GM12878 (cell line): ENCODE measurements at regions not wholly inside any gene's neighbourhood (a gene's known extent, or its start where the extent isn't known, plus 50 kb on each side); places are given as distances from the start of the nearest gene placed in this dataset.
A peak's percentile ranks its signal among the peaks of the same experiment; 100 is the strongest.

ENCODE experiments used
- ATAC-seq: fragments of 200-7000 bp; cut with Tn5 transposase; 3 replicates; pipeline ENCODE4 v1.9.1; 2020; ENCODE audit warnings: mild to moderate bottlenecking, moderate library complexity
- BruUV-seq: library from RNA; stranded (reverse); fragments of 400-500 nt; replicated peaks from 2 replicates; lab custom pipeline; 2021; lab: Mats Ljungman, UMichigan
- CTCF ChIA-PET: fragments of 300-600 bp; sonication (Branson Sonifier 250); formaldehyde crosslinking; extraction: SDS; loops from one replicate; lab custom pipeline; 2021; ENCODE audit warnings: inconsistent platforms; lab: Yijun Ruan, JAX
- POLR2A ChIA-PET: fragments of 350-600 bp; formaldehyde crosslinking; extraction: SDS; loops from one replicate; lab custom pipeline; 2021; ENCODE audit warnings: inconsistent platforms; lab: Charles Lee
- RAD21 ChIA-PET: fragments of 300-600 bp; sonication (Branson Sonifier 250); formaldehyde crosslinking; loops from one replicate; lab custom pipeline; 2023; ENCODE audit warnings: antibody characterized with exemption; ENCODE audit not compliant: unreplicated experiment; lab: Charles Lee
- SMC1A ChIA-PET: fragments of 300-600 bp; sonication (Branson Sonifier 250); formaldehyde crosslinking; loops from one replicate; lab custom pipeline; 2023; ENCODE audit not compliant: unreplicated experiment, uncharacterized antibody; lab: Charles Lee
- DNase-seq: peaks from one replicate; pipeline ENCODE4 v3.0.0-alpha.2; 2011; ENCODE audit warnings: low read depth, low spot score
- FAIRE-seq: peaks from 3 replicates; lab custom pipeline; 2011; peaks lifted over from hg19 to GRCh38; lab: Jason Lieb, UNC
- H2AFZ ChIP-seq: 2 replicates; pipeline ENCODE4 v1.6.0; 2011; ENCODE audit warnings: low read depth, low read length, control low read depth; ENCODE audit not compliant: control insufficient read depth
- H3K27ac ChIP-seq: 2 replicates; pipeline ENCODE4 v1.5.1; 2011; ENCODE audit warnings: control low read depth; ENCODE audit not compliant: control insufficient read depth, insufficient read depth
- H3K27me3 ChIP-seq, 2 experiments: replicated peaks in 1 of 2; 2 replicates each; pipeline versions ENCODE4 v1.6.0 to v1.6.1; 2011; ENCODE audit warnings: low read length in 1 of 2; ENCODE audit not compliant: control insufficient read depth in 2 of 2, insufficient read depth in 2 of 2
- H3K36me3 ChIP-seq, 2 experiments: 2 replicates each; pipeline ENCODE4 v1.5.1; 2011; ENCODE audit warnings: low read length in 1 of 2; ENCODE audit not compliant: control insufficient read depth in 2 of 2, insufficient read depth in 2 of 2
- H3K4me1 ChIP-seq: 2 replicates; pipeline ENCODE4 v1.6.1; 2011; ENCODE audit warnings: mild to moderate bottlenecking, low read length, moderate library complexity, mixed read lengths; ENCODE audit not compliant: control insufficient read depth, insufficient read depth
- H3K4me2 ChIP-seq: 2 replicates; pipeline ENCODE4 v1.6.0; 2011; ENCODE audit warnings: control low read depth; ENCODE audit not compliant: control insufficient read depth, insufficient read depth
- H3K4me3 ChIP-seq: fragments of 200-600 bp; sonication (generic); 2 replicates; pipeline ENCODE4 v1.5.1; 2016
- H3K79me2 ChIP-seq: 2 replicates; pipeline ENCODE4 v1.6.0; 2011; ENCODE audit warnings: low read length; ENCODE audit not compliant: control insufficient read depth, insufficient read depth
- H3K9ac ChIP-seq: 2 replicates; pipeline ENCODE4 v1.8.0; 2011; ENCODE audit warnings: low read length, control low read depth, mixed read lengths; ENCODE audit not compliant: control insufficient read depth, insufficient read depth
- H3K9me3 ChIP-seq: replicated peaks from 3 replicates; pipeline ENCODE4 v1.5.1; 2011; ENCODE audit warnings: mild to moderate bottlenecking, low read length; ENCODE audit not compliant: control insufficient read depth, insufficient read depth
- H4K20me1 ChIP-seq: 2 replicates; pipeline ENCODE4 v1.6.0; 2011; ENCODE audit not compliant: control insufficient read depth, insufficient read depth
- ASH2L ChIP-seq: fragments of 300-600, 200-600 bp; sonication (generic); IDR thresholded peaks from 2 replicates; pipeline ENCODE4 v1.6.1; 2017; ENCODE audit warnings: low read depth, mild to moderate bottlenecking, borderline replicate concordance
- ATF2 ChIP-seq: IDR thresholded peaks from 2 replicates; pipeline ENCODE4 v1.6.1; 2012; ENCODE audit warnings: low read length, inconsistent platforms
- BCL3 ChIP-seq: IDR thresholded peaks from 2 replicates; pipeline ENCODE4 v1.6.1; 2011; ENCODE audit warnings: borderline replicate concordance, low read depth, mild to moderate bottlenecking, moderate library complexity, low read length; ENCODE audit not compliant: insufficient read depth, poor library complexity, severe bottlenecking
- CBX5 ChIP-seq: sonication (generic); IDR thresholded peaks from 2 replicates; pipeline ENCODE4 v1.6.1; 2016; ENCODE audit warnings: low read depth, moderate library complexity, mild to moderate bottlenecking, inconsistent platforms
- EED ChIP-seq: sonication (generic); IDR thresholded peaks from 2 replicates; pipeline ENCODE4 v1.6.1; 2016; ENCODE audit warnings: antibody characterized with exemption, low read depth
- HDAC2 ChIP-seq: fragments of 200-600 bp; sonication (generic); IDR thresholded peaks from 2 replicates; pipeline ENCODE4 v1.6.1; 2017
- NFYB ChIP-seq: IDR thresholded peaks from 2 replicates; pipeline ENCODE4 v1.6.1; 2011; ENCODE audit warnings: low read depth, mild to moderate bottlenecking, low read length, improper control_type of control experiment, moderate library complexity; ENCODE audit not compliant: insufficient read depth
- PRDM15 ChIP-seq: fragments of 450-650 bp; formaldehyde crosslinking; IDR thresholded peaks from 2 replicates; pipeline ENCODE4 v1.4.0; 2020; ENCODE audit warnings: mild to moderate bottlenecking, moderate library complexity
- SPI1 ChIP-seq: IDR thresholded peaks from 2 replicates; pipeline ENCODE4 v1.6.1; 2011; ENCODE audit warnings: low read depth, mild to moderate bottlenecking, low read length, moderate library complexity, borderline replicate concordance; ENCODE audit not compliant: insufficient read depth
- ZNF274 ChIP-seq: IDR thresholded peaks from one replicate; pipeline ENCODE4 v1.8.0; 2011; ENCODE audit not compliant: insufficient read length, insufficient read depth
- whole genome bisulfite sequencing: methylation state at CpG from one replicate; pipeline ENCODE4 v1.1.6; 2016; ENCODE audit warnings: low lambda C conversion rate; ENCODE audit not compliant: insufficient replicate concordance, insufficient coverage; ENCODE audit errors: missing lambda C conversion rate; 5-methylcytosine and 5-hydroxymethylcytosine counted together
- in situ Hi-C: fragments of 300-500 bp; cut with MboI; formaldehyde crosslinking; loops from 9 replicates; pipeline ENCODE4 v1.14.3; 2018; ENCODE audit warnings: mixed read lengths
- intact Hi-C: fragments of 100-400 bp; cut with micrococcal nuclease; formaldehyde crosslinking; loops from one replicate; pipeline ENCODE4 v1.14.2; 2022; ENCODE audit not compliant: unreplicated experiment
- TF ChIP-seq, protein P1 (sequence below): fragments of 450-650 bp; IDR thresholded peaks from 2 replicates; pipeline ENCODE4 v1.6.1; 2017; ENCODE audit warnings: mild to moderate bottlenecking

- no peak for TF ChIP-seq PRDM15
These were observed 203.2 kb upstream of the ACVR2A start (continued) for GRCh38 chr2:147641651-147642050.

DNA sequence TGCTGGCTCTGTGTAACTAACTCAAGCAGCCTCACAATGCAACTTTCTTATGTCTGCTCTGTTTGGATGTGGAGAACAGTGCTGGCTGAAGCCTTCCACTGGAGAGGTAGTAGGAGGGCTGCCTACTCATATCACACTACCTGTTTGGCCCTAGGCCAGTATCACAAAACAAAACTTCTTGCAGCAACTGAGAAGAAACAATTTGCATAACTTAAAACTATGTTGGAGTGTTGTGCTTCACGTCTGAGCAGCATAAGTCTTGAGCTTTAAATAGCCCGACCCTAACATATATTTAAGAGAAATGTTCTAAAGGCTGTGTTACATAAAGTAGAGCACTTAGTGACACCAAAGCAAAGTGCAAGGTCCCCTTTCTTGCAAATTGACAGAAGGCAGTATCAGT, 204.9 kb upstream of the ACVR2A start:
- ChIA-PET RAD21 (interaction anchor here (1.2 to 3.6 kb wide), 5 partner anchors 11 to 50 kb away, joined by 3 to 23 read pairs (median 4); no protein-coding TSS in a partner anchor), CTCF (interaction anchor here (1.2 to 1.4 kb wide), 2 partner anchors 11 to 16 kb away, joined by 3 to 5 read pairs; no protein-coding TSS in a partner anchor), POLR2A (interaction anchor here (1.0 to 3.1 kb wide), 3 partner anchors 11 to 23 kb away, joined by 4 to 12 read pairs (median 4); no protein-coding TSS in a partner anchor), SMC1A (interaction anchor here (0.7 to 7.8 kb wide), 9 partner anchors 8 to 78 kb away, joined by 3 to 84 read pairs (median 4); no protein-coding TSS in a partner anchor)
- Histone ChIP-seq H3K4me3 (0 out of 2 replicates have a peak overlapping the region, but pooled peaks have one; percentile 9), H3K36me3 (no peaks in the 10 kb centered on the region), H3K4me1 (peaks cover 46% of the 10 kb centered on the region), H2AFZ (peak overlapping the region; percentile 35), H4K20me1 (no peaks in the 10 kb centered on the region), H3K27ac (peak overlapping the region; percentile 36), H3K27me3 (no peaks in the 10 kb centered on the region), H3K79me2 (no peaks in the 10 kb centered on the region), H3K9me3 (no peaks in the 10 kb centered on the region; the same call in 1 of the 3 replicates), H3K4me2 (peak overlapping the region; percentile 72), H3K9ac (no peak overlapping the region)
- WGBS, result 0% methylated on average over 2 of the region's 2 CpGs
- in situ Hi-C loops (loop anchor here (25.0 kb wide), 1 partner anchor 1947 kb away; the partner anchor contains the start of gene MMADHC), intact Hi-C loops (loop anchor here (5.0 to 10.0 kb wide), 5 partner anchors 202 to 558 kb away; partner anchors contain the start of genes MBD5 and ORC4)
- peak; percentile 87 for DNase-seq
- BruUV-seq, result no TSS peak
- peak; percentile 81 for ATAC-seq
- FAIRE-seq, result peak; percentile 47
- peak; percentile 12; the same call in 1 of the 2 replicates for TF ChIP-seq SPI1
- 0 out of 2 replicates have a peak, but pooled peaks have one; percentile 51 for TF ChIP-seq ASH2L
- no peak for TF ChIP-seq HDAC2
- peak; percentile 65; the same call in 1 of the 2 replicates for TF ChIP-seq EED
- no peak for TF ChIP-seq NFYB
- 0 out of 2 replicates have a peak, but pooled peaks have one; percentile 52 for TF ChIP-seq ATF2
- peak; percentile 77; the same call in 1 of the 2 replicates for TF ChIP-seq CBX5
- TF ChIP-seq ZNF274, result no peak
- no peak for TF ChIP-seq BCL3
- TF ChIP-seq, protein P1, sequence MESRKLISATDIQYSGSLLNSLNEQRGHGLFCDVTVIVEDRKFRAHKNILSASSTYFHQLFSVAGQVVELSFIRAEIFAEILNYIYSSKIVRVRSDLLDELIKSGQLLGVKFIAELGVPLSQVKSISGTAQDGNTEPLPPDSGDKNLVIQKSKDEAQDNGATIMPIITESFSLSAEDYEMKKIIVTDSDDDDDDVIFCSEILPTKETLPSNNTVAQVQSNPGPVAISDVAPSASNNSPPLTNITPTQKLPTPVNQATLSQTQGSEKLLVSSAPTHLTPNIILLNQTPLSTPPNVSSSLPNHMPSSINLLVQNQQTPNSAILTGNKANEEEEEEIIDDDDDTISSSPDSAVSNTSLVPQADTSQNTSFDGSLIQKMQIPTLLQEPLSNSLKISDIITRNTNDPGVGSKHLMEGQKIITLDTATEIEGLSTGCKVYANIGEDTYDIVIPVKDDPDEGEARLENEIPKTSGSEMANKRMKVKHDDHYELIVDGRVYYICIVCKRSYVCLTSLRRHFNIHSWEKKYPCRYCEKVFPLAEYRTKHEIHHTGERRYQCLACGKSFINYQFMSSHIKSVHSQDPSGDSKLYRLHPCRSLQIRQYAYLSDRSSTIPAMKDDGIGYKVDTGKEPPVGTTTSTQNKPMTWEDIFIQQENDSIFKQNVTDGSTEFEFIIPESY, result no peak
